HepG2 (cell line): ENCODE measurements at regions not wholly inside any gene's neighbourhood (a gene's known extent, or its start where the extent isn't known, plus 50 kb on each side); places are given as distances from the start of the nearest gene placed in this dataset.

Experiments used
- ATAC-seq: fragments of 200-7000 bp; cut with Tn5 transposase; 3 replicates; pipeline ENCODE4 v1.9.1; 2020; ENCODE audit warnings: mild to moderate bottlenecking, moderate library complexity
- BruUV-seq: library from RNA; stranded (reverse); fragments of 400-500 nt; replicated peaks from 2 replicates; lab custom pipeline; 2021; lab: Mats Ljungman, UMichigan
- CTCF ChIA-PET: fragments of 300-600 bp; formaldehyde crosslinking; extraction: SDS; loops from one replicate; lab custom pipeline; 2021; ENCODE audit warnings: low total read pairs, inconsistent platforms, low intra/inter-chr PET ratio; lab: Yijun Ruan, JAX
- POLR2A ChIA-PET: fragments of 350-600 bp; sonication (Branson Sonifier 250); formaldehyde crosslinking; loops from one replicate; lab custom pipeline; 2020; ENCODE audit warnings: antibody characterized with exemption, inconsistent platforms; lab: Yijun Ruan, JAX
- DNase-seq: peaks from one replicate; pipeline ENCODE4 v3.0.0-alpha.2; 2015; ENCODE audit warnings: low spot score
- FAIRE-seq: peaks from 3 replicates; lab custom pipeline; 2011; peaks lifted over from hg19 to GRCh38; lab: Jason Lieb, UNC
- H2AFZ ChIP-seq: one replicate; pipeline ENCODE4 v1.6.1; 2011; ENCODE audit warnings: low read length, inconsistent platforms
- H3K27ac ChIP-seq: fragments of 300-600 bp; 3 replicates; pipeline ENCODE4 v1.8.0; 2011; ENCODE audit warnings: mixed run types, mild to moderate bottlenecking, mixed read lengths, low read length, inconsistent platforms; ENCODE audit not compliant: insufficient read depth; ENCODE audit errors: extremely low read length
- H3K27me3 ChIP-seq, 2 experiments: fragments of 200-600 bp in 1 of 2; 2 replicates in 1 of 2; 3 replicates in 1 of 2; pipeline versions ENCODE4 v1.6.0 to v1.8.0; 2011; ENCODE audit warnings: low read length in 2 of 2, mild to moderate bottlenecking in 2 of 2, moderate library complexity in 2 of 2, inconsistent platforms in 1 of 2; ENCODE audit not compliant: insufficient read depth in 2 of 2, control insufficient read depth in 1 of 2
- H3K36me3 ChIP-seq, 2 experiments: fragments of 200-600 bp in 1 of 2; replicated peaks in 1 of 2; 2 replicates in 1 of 2; 3 replicates in 1 of 2; pipeline versions ENCODE4 v1.5.1 to v1.8.0; 2011; ENCODE audit warnings: low read length in 2 of 2, inconsistent platforms in 1 of 2; ENCODE audit not compliant: insufficient read depth in 2 of 2, control insufficient read depth in 1 of 2
- H3K4me1 ChIP-seq: 2 replicates; pipeline ENCODE4 v1.5.1; 2012; ENCODE audit warnings: low read length, inconsistent platforms; ENCODE audit not compliant: insufficient read depth
- H3K4me2 ChIP-seq: 2 replicates; pipeline ENCODE4 v1.6.0; 2011; ENCODE audit warnings: low read depth, low read length, inconsistent platforms
- H3K4me3 ChIP-seq, 3 experiments: fragments of 200-600 bp in 1 of 3; sonication (generic), shearing (Covaris generic) in 1 of 3; replicated peaks in 1 of 3; 2 replicates each; pipeline ENCODE4 v1.5.1; 2011 to 2016; ENCODE audit warnings: low read length in 3 of 3, inconsistent platforms in 2 of 3, low read depth in 2 of 3, mild to moderate bottlenecking in 2 of 3, control low read depth in 1 of 3, mixed read lengths in 1 of 3; ENCODE audit not compliant: insufficient read depth in 1 of 3
- H3K79me2 ChIP-seq: one replicate; pipeline ENCODE4 v1.6.1; 2011; ENCODE audit warnings: low read length, inconsistent platforms; ENCODE audit not compliant: insufficient read depth
- H3K9ac ChIP-seq: 2 replicates; pipeline ENCODE4 v1.6.0; 2011; ENCODE audit warnings: mild to moderate bottlenecking, low read depth, low read length, inconsistent platforms; ENCODE audit not compliant: insufficient read depth
- H3K9me3 ChIP-seq: 2 replicates; pipeline ENCODE4 v1.5.1; 2012; ENCODE audit warnings: mild to moderate bottlenecking, low read length
- H4K20me1 ChIP-seq: 2 replicates; pipeline ENCODE4 v1.6.0; 2011; ENCODE audit warnings: inconsistent platforms, mild to moderate bottlenecking, low read length, moderate library complexity; ENCODE audit not compliant: insufficient read depth
- BCL6 ChIP-seq: IDR thresholded peaks from 2 replicates; pipeline ENCODE4 v1.6.1; 2016; ENCODE audit warnings: missing genetic modification reagents, missing compliant biosample characterization
- CREB1 ChIP-seq, 2 experiments: fragments of 450-650 bp in 1 of 2; IDR thresholded peaks; 2 replicates each; pipeline ENCODE4 v1.6.1; 2016 to 2017; ENCODE audit warnings: control low read depth in 1 of 2, mild to moderate bottlenecking in 1 of 2, missing compliant biosample characterization in 1 of 2, missing genetic modification characterization in 1 of 2
- HMG20A ChIP-seq: IDR thresholded peaks from 2 replicates; pipeline ENCODE4 v1.6.1; 2016; ENCODE audit warnings: borderline replicate concordance
- NR2F1 ChIP-seq, 2 experiments: fragments of 450-650 bp in 1 of 2; formaldehyde crosslinking in 1 of 2; IDR thresholded peaks; 2 replicates each; pipeline versions ENCODE4 v1.5.0 to v1.6.1; 2016 to 2020; ENCODE audit warnings: mild to moderate bottlenecking in 1 of 2, missing compliant biosample characterization in 1 of 2, missing genetic modification reagents in 1 of 2, moderate library complexity in 1 of 2
- PAF1 ChIP-seq: IDR thresholded peaks from 2 replicates; pipeline ENCODE4 v1.6.1; 2016; ENCODE audit warnings: missing genetic modification reagents, missing compliant biosample characterization
- SIX1 ChIP-seq: sonication (generic); formaldehyde crosslinking; IDR thresholded peaks from 2 replicates; pipeline ENCODE4 v1.4.0; 2020; ENCODE audit warnings: missing genetic modification reagents, borderline replicate concordance
- ZNF160 ChIP-seq: sonication (generic); formaldehyde crosslinking; IDR thresholded peaks from 2 replicates; pipeline ENCODE4 v1.8.0; 2022; ENCODE audit warnings: mild to moderate bottlenecking, inconsistent platforms, missing genetic modification reagents
- ZNF33B ChIP-seq: sonication (generic); formaldehyde crosslinking; IDR thresholded peaks from 2 replicates; pipeline ENCODE4 v1.5.1; 2020; ENCODE audit warnings: mild to moderate bottlenecking, missing genetic modification reagents
- ZNF430 ChIP-seq: sonication (generic); formaldehyde crosslinking; IDR thresholded peaks from 2 replicates; pipeline ENCODE4 v1.9.0; 2021; ENCODE audit warnings: mild to moderate bottlenecking, missing genetic modification reagents
- ZNF605 ChIP-seq: sonication (generic); formaldehyde crosslinking; IDR thresholded peaks from 2 replicates; pipeline ENCODE4 v1.8.0; 2022; ENCODE audit warnings: mild to moderate bottlenecking, missing genetic modification reagents
- WGBS: methylation state at CpG from one replicate; pipeline ENCODE4 v1.1.6; 2017; ENCODE audit warnings: low lambda C conversion rate; 5-methylcytosine and 5-hydroxymethylcytosine counted together
- in situ Hi-C: cut with HindIII; loops from 2 replicates; pipeline ENCODE4 v1.10.0; 2017; ENCODE audit warnings: low pct_unique_long_range_greater_than_20kb; ENCODE audit not compliant: extremely low pct_ligation_motif_present
- intact Hi-C: fragments of 100-400 bp; cut with micrococcal nuclease; formaldehyde crosslinking; loops from one replicate; pipeline ENCODE4 v1.10.0; 2022; ENCODE audit not compliant: unreplicated experiment
- TF ChIP-seq, protein P1 (sequence below): sonication (generic); formaldehyde crosslinking; IDR thresholded peaks from 2 replicates; pipeline ENCODE4 v1.8.0; 2022; ENCODE audit warnings: mild to moderate bottlenecking, missing genetic modification reagents; ENCODE audit not compliant: insufficient replicate concordance

DNA sequence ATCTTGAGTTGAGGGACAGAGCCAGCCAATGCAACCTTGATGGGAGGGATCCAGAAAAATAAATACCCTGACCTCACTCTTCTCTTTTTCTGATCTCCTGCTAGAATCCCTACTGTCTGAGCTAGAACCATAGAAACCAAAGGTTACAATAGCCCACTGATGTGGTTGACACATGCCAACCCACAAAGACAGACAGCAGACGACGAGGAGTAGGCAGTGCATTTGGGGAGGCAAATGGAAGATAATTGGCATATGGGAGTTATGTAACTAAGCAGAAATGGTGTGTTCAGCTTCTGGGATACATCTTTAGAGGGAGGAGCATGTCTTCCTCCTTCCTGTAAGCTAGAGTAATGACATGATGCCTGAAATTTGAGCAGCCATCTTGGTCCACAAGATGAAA lies 171.7 kb upstream of the FGGY start:
- DNase-seq (no peak), ATAC-seq (no peak), FAIRE-seq (no peak)
- Histone ChIP-seq H3K9ac (no peak overlapping the region), H4K20me1 (no peaks in the 10 kb centered on the region), H3K79me2 (no peaks in the 10 kb centered on the region), H3K4me1 (no peaks in the 10 kb centered on the region), H3K9me3 (no peaks in the 10 kb centered on the region), H3K4me3 (no peak overlapping the region), H3K4me2 (no peak overlapping the region)
- intact Hi-C loops (no loop called here), in situ Hi-C loops (no loop called here)
- 27% methylated on average over 2 of the region's 2 CpGs for WGBS
- CTCF ChIA-PET, result no interaction called here
- no TSS peak for BruUV-seq
- POLR2A ChIA-PET, result no interaction called here
- TF ChIP-seq ZNF160 (CRISPR knock-in tag) (no peak), BCL6 (CRISPR knock-in tag) (no peak), ZNF605 (no peak), HMG20A (CRISPR knock-in tag) (no peak), SIX1 (no peak), ZNF33B (CRISPR knock-in tag) (no peak), NR2F1 (CRISPR knock-in tag; IDR thresholded peaks at IDR 0.05) (no peak), ZNF430 (CRISPR knock-in tag) (no peak), CREB1 (IDR thresholded peaks at IDR 0.05) (no peak), CREB1 (CRISPR knock-in tag; IDR thresholded peaks at IDR 0.05) (no peak), PAF1 (no peak)
- TF ChIP-seq, protein P1, sequence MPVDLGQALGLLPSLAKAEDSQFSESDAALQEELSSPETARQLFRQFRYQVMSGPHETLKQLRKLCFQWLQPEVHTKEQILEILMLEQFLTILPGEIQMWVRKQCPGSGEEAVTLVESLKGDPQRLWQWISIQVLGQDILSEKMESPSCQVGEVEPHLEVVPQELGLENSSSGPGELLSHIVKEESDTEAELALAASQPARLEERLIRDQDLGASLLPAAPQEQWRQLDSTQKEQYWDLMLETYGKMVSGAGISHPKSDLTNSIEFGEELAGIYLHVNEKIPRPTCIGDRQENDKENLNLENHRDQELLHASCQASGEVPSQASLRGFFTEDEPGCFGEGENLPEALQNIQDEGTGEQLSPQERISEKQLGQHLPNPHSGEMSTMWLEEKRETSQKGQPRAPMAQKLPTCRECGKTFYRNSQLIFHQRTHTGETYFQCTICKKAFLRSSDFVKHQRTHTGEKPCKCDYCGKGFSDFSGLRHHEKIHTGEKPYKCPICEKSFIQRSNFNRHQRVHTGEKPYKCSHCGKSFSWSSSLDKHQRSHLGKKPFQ (CRISPR knock-in tag), result no peak
- TF ChIP-seq, all 625 proteins: peak for 0
- H3K27ac ChIP-seq, result no peak overlapping the region
- H3K27me3 ChIP-seq, result no peaks in the 10 kb centered on the region; a peak in 2 of 5 replicates
- no peak overlapping the region for H2AFZ ChIP-seq
- no peaks in the 10 kb centered on the region for H3K36me3 ChIP-seq
